ENCODE measurements at regions not wholly inside any gene's neighbourhood (a gene's known extent, or its start where the extent isn't known, plus 50 kb on each side); places are given as distances from the start of the nearest gene placed in this dataset.

- TF ChIP-seq CTCF (IDR thresholded peaks at IDR 0.05) (no peak), POLR2A (IDR thresholded peaks at IDR 0.05) (no peak)
These were observed 240.0 kb upstream of the TMEM132C start for GRCh38 chr12:128026696-128027574.
